Kidney epithelial cell (primary cell): ENCODE measurements at regions not wholly inside any gene's neighbourhood (a gene's known extent, or its start where the extent isn't known, plus 50 kb on each side); places are given as distances from the start of the nearest gene placed in this dataset.
A peak's percentile ranks its signal among the peaks of the same experiment; 100 is the strongest.

Experiments used
- DNase-seq: peaks from one replicate; pipeline ENCODE4 v3.0.0-alpha.2; 2010; ENCODE audit warnings: low read depth
- H3K27me3 ChIP-seq: 2 replicates; pipeline ENCODE4 v1.6.0; 2011; ENCODE audit warnings: low read length; ENCODE audit not compliant: control insufficient read depth, insufficient read depth
- H3K36me3 ChIP-seq: 2 replicates; pipeline ENCODE4 v1.5.1; 2011; ENCODE audit warnings: low read length; ENCODE audit not compliant: control insufficient read depth, insufficient read depth
- H3K4me3 ChIP-seq: 2 replicates; pipeline ENCODE4 v1.5.1; 2011; ENCODE audit warnings: low read depth, mild to moderate bottlenecking, control low read depth, low read length
- CTCF ChIP-seq: IDR thresholded peaks from 2 replicates; pipeline ENCODE4 v1.5.1; 2011; ENCODE audit warnings: mild to moderate bottlenecking, moderate library complexity, low read length, control low read depth, inconsistent platforms; ENCODE audit not compliant: insufficient read depth, poor library complexity, severe bottlenecking

GRCh38 chr20:6299456-6299855 is 176.6 kb upstream of the FERMT1 start:
- peak; percentile 1 for DNase-seq
- no peak overlapping the region for H3K4me3 ChIP-seq
- no peaks in the 10 kb centered on the region for H3K27me3 ChIP-seq
- H3K36me3 ChIP-seq: no peaks in the 10 kb centered on the region
- TF ChIP-seq CTCF: no peak

- TF ChIP-seq CTCF: no peak
- no peaks in the 10 kb centered on the region for H3K27me3 ChIP-seq
- no peak overlapping the region for H3K4me3 ChIP-seq
- no peak for DNase-seq
- no peaks in the 10 kb centered on the region for H3K36me3 ChIP-seq
Observed at GRCh38 chr20:6298049-6298448, 175.2 kb upstream of the FERMT1 start.

- Histone ChIP-seq H3K4me3 (no peak overlapping the region), H3K36me3 (no peaks in the 10 kb centered on the region), H3K27me3 (no peaks in the 10 kb centered on the region)
- no peak for DNase-seq
- no peak for TF ChIP-seq CTCF
Observed at GRCh38 chr20:6295867-6296256, 173.0 kb upstream of the FERMT1 start.

- Histone ChIP-seq H3K36me3 (no peaks in the 10 kb centered on the region), H3K4me3 (no peak overlapping the region), H3K27me3 (no peaks in the 10 kb centered on the region)
- TF ChIP-seq CTCF: no peak
- DNase-seq: no peak
Observed at GRCh38 chr20:6295127-6295866, 172.5 kb upstream of the FERMT1 start.

DNA sequence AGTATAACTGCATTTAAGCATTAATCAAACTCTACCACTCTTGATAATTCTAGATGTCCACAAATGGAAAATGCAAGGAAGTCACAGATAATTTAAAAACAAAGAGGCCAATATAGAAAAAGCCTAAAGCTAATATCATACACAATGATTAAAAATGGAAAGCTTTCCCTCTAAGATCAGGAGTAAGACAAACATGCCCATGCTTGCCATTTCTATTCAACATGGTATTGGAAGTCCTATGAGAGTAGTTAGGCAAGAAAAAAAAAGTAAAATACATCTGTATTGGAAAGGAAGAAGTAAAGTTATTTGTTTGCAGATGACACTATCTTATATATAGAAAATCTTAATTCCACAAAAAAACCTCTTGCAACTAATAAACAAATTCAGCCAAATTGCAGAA is 164.6 kb upstream of the FERMT1 start:
- TF ChIP-seq CTCF: no peak
- no peaks in the 10 kb centered on the region for H3K36me3 ChIP-seq
- H3K27me3 ChIP-seq: no peaks in the 10 kb centered on the region
- H3K4me3 ChIP-seq: no peak overlapping the region
- DNase-seq: no peak

DNA sequence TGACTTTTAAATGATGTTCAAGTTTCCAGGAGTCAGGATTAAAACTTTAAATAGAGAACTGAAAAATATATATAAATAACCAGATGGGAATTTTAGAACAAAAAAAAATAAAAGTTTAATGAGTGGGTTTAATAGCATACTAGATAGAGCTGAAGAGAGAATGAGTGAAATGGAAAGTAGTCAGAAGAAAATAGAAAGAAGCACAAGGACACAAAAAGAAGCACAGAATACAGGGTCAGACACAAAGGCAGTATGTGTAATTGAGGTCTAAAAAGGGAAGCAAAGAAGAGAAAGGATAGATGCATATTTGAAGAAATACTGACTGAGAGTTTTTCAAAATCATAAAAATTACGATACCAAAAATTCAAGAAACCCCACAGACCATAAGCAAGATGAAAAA is 159.8 kb upstream of the FERMT1 start:
- no peak overlapping the region for H3K4me3 ChIP-seq
- H3K27me3 ChIP-seq: no peaks in the 10 kb centered on the region
- no peaks in the 10 kb centered on the region for H3K36me3 ChIP-seq
- DNase-seq: no peak
- TF ChIP-seq CTCF: no peak
